ENCODE measurements at regions not wholly inside any gene's neighbourhood (a gene's known extent, or its start where the extent isn't known, plus 50 kb on each side); places are given as distances from the start of the nearest gene placed in this dataset.
"Not testable (repeated sequence)": the region's sequence is repeated elsewhere in the genome, so short reads cannot be mapped to it uniquely, and the experiment has no call there.

- TF ChIP-seq CTCF (IDR thresholded peaks at IDR 0.05; ENCODE audit: low read depth, low read length, missing control alignments), result no peak
- no peak for DNase-seq (ENCODE audit: extremely low read depth, low read depth)
- H3K4me3 ChIP-seq (replicated peaks; ENCODE audit: low read depth, low read length), result no peak overlapping the region
These were observed 384.0 kb upstream of the UBE2E3 start for GRCh38 chr2:180596453-180596852.

- DNase-seq (ENCODE audit: extremely low read depth, low read depth), result no peak
- no peak for TF ChIP-seq CTCF (IDR thresholded peaks at IDR 0.05; ENCODE audit: low read depth, low read length, missing control alignments)
- no peak overlapping the region for H3K4me3 ChIP-seq (replicated peaks; ENCODE audit: low read depth, low read length)
These were observed 388.5 kb upstream of the UBE2E3 start for GRCh38 chr2:180591947-180592346.

GRCh38 chr2:180591093-180591781, 389.2 kb upstream of the UBE2E3 start:
- not testable (repeated sequence) for DNase-seq (ENCODE audit: extremely low read depth, low read depth)

GRCh38 chr2:180583441-180584140, 396.8 kb upstream of the UBE2E3 start:
- DNase-seq (ENCODE audit: extremely low read depth, low read depth), result no peak
- H3K4me3 ChIP-seq (replicated peaks; ENCODE audit: low read depth, low read length), result no peak overlapping the region
- no peak for TF ChIP-seq CTCF (IDR thresholded peaks at IDR 0.05; ENCODE audit: low read depth, low read length, missing control alignments)

More at GRCh38 chr2:180591093-180591781, 389.2 kb upstream of the UBE2E3 start:
- H3K4me3 ChIP-seq (replicated peaks; ENCODE audit: low read depth, low read length), result not testable (repeated sequence)

- no peak for TF ChIP-seq CTCF (IDR thresholded peaks at IDR 0.05; ENCODE audit: low read depth, low read length, missing control alignments)
- no peak for DNase-seq (ENCODE audit: extremely low read depth, low read depth)
These were observed 401.0 kb upstream of the UBE2E3 start for GRCh38 chr2:180579388-180579787.

GRCh38 chr2:180578441-180578840, 402.0 kb upstream of the UBE2E3 start:
- DNase-seq (ENCODE audit: extremely low read depth, low read depth), result no peak
- no peak overlapping the region for H3K4me3 ChIP-seq (replicated peaks; ENCODE audit: low read depth, low read length)
- no peak for TF ChIP-seq CTCF (IDR thresholded peaks at IDR 0.05; ENCODE audit: low read depth, low read length, missing control alignments)

More at GRCh38 chr2:180579388-180579787, 401.0 kb upstream of the UBE2E3 start:
- H3K4me3 ChIP-seq (replicated peaks; ENCODE audit: low read depth, low read length), result no peak overlapping the region

GRCh38 chr2:180577567-180577966, 402.8 kb upstream of the UBE2E3 start:
- H3K4me3 ChIP-seq (replicated peaks; ENCODE audit: low read depth, low read length), result no peak overlapping the region
- TF ChIP-seq CTCF (IDR thresholded peaks at IDR 0.05; ENCODE audit: low read depth, low read length, missing control alignments), result no peak
- no peak for DNase-seq (ENCODE audit: extremely low read depth, low read depth)

All from HFF-Myc (cell line).